Body of pancreas (tissue), 4 donors: ENCODE measurements at regions not wholly inside any gene's neighbourhood (a gene's known extent, or its start where the extent isn't known, plus 50 kb on each side); places are given as distances from the start of the nearest gene placed in this dataset.

ENCODE experiments used
- ATAC-seq: fragments of 150-250 bp; one replicate; pipeline ENCODE4 v1.9.1; 2016
- DNase-seq, 4 donors: peaks; one replicate each; pipeline ENCODE4 v3.0.0-alpha.2; 2019
- H3K27ac ChIP-seq, 4 donors: fragments of 200-600 bp; sonication (generic); 1 replicate in 3 of 4; 2 replicates in 1 of 4; pipeline versions ENCODE4 v1.5.1 to v1.6.1; 2016 to 2019; ENCODE audit warnings: mild to moderate bottlenecking in 1 of 4, mixed read lengths in 1 of 4, moderate library complexity in 1 of 4
- H3K27me3 ChIP-seq, 2 donors: fragments of 200-600 bp; sonication (generic); one replicate each; pipeline ENCODE4 v1.6.0; 2016; ENCODE audit warnings: mild to moderate bottlenecking in 1 of 2
- H3K36me3 ChIP-seq, 2 donors: fragments of 200-600 bp; sonication (generic); replicated peaks in 1 of 2; 2 replicates each; pipeline ENCODE4 v1.5.1; 2016; ENCODE audit warnings: low read depth in 2 of 2; ENCODE audit not compliant: insufficient read depth in 1 of 2
- H3K4me1 ChIP-seq: fragments of 200-600 bp; sonication (generic); one replicate; pipeline ENCODE4 v1.6.0; 2016
- H3K4me3 ChIP-seq, 2 donors: fragments of 200-600 bp; sonication (generic); 1 replicate in 1 of 2; 2 replicates in 1 of 2; pipeline ENCODE4 v1.5.1; 2016 to 2019
- H3K9me3 ChIP-seq, 3 donors: fragments of 200-600 bp; sonication (generic); 1 replicate in 2 of 3; 2 replicates in 1 of 3; pipeline ENCODE4 v1.5.1; 2016
- CTCF ChIP-seq, 7 experiments: fragments of 450-650 bp in 4 of 7; fragments of 200-600 bp in 3 of 7; sonication (generic) in 3 of 7; IDR thresholded peaks; one replicate each; pipeline ENCODE4 v1.5.1; 2016 to 2019; ENCODE audit warnings: antibody characterized with exemption in 7 of 7
- POLR2A ChIP-seq, 3 donors: fragments of 450-650 bp; IDR thresholded peaks; one replicate each; pipeline ENCODE4 v1.6.1; 2016; ENCODE audit warnings: antibody characterized with exemption in 3 of 3, mild to moderate bottlenecking in 2 of 3
- WGBS, 2 donors: methylation state at CpG; one replicate each; pipeline ENCODE4 v1.1.5; 2017; 5-methylcytosine and 5-hydroxymethylcytosine counted together
- intact Hi-C: fragments of 100-400 bp; cut with DNase I; formaldehyde crosslinking; loops from one replicate; pipeline ENCODE4 v1.15.1; 2023

- H3K4me3 ChIP-seq: no peak overlapping the region
- H3K27me3 ChIP-seq: no peaks in the 10 kb centered on the region
- no peak for ATAC-seq
- WGBS, 2 donors: 80 to 90% methylated on average over 3 to 4 of the region's 4 CpGs
- H3K4me1 ChIP-seq: peaks cover 7% of the 10 kb centered on the region
- intact Hi-C loops: loop anchor here (10.0 kb wide), 1 partner anchor 760 kb away; no protein-coding TSS in a partner anchor
- no peaks in the 10 kb centered on the region for H3K36me3 ChIP-seq
- no peak overlapping the region for H3K27ac ChIP-seq
- no peaks in the 10 kb centered on the region for H3K9me3 ChIP-seq
- no peak for TF ChIP-seq POLR2A (IDR thresholded peaks at IDR 0.05)
- no peak for TF ChIP-seq CTCF (IDR thresholded peaks at IDR 0.05)
- no peak for DNase-seq
Observed at GRCh38 chr15:70494517-70494851, 268.9 kb downstream of the UACA start.

- 72% methylated on average over 10 to 13 of the region's 13 CpGs for WGBS, 2 donors
Observed at GRCh38 chr15:70493787-70494516, 269.4 kb downstream of the UACA start.

GRCh38 chr15:70493376-70493775 lies 270.0 kb downstream of the UACA start:
- no peak overlapping the region for H3K4me3 ChIP-seq
- H3K4me1 ChIP-seq: peaks cover 7% of the 10 kb centered on the region
- 88 to 92% methylated on average over 1 of the region's 1 CpG for WGBS, 2 donors
- no peaks in the 10 kb centered on the region for H3K9me3 ChIP-seq
- ATAC-seq: no peak
- H3K36me3 ChIP-seq: no peaks in the 10 kb centered on the region
- no peak overlapping the region for H3K27ac ChIP-seq
- no peaks in the 10 kb centered on the region for H3K27me3 ChIP-seq
- TF ChIP-seq CTCF (IDR thresholded peaks at IDR 0.05): no peak
- no peak for TF ChIP-seq POLR2A (IDR thresholded peaks at IDR 0.05)
- intact Hi-C loops: loop anchor here (10.0 kb wide), 1 partner anchor 759 kb away; no protein-coding TSS in a partner anchor
- no peak for DNase-seq

More at GRCh38 chr15:70493787-70494516, 269.4 kb downstream of the UACA start:
- no peak for TF ChIP-seq CTCF (IDR thresholded peaks at IDR 0.05)
- TF ChIP-seq POLR2A (IDR thresholded peaks at IDR 0.05): no peak
- ATAC-seq (peak; percentile 24), DNase-seq (no peak)
- intact Hi-C loops: loop anchor here (10.0 kb wide), 1 partner anchor 759 kb away; no protein-coding TSS in a partner anchor
- Histone ChIP-seq H3K9me3 (no peaks in the 10 kb centered on the region), H3K27ac (no peak overlapping the region), H3K4me3 (no peak overlapping the region), H3K27me3 (no peaks in the 10 kb centered on the region), H3K4me1 (peaks cover 7% of the 10 kb centered on the region), H3K36me3 (no peaks in the 10 kb centered on the region)

- peaks cover 7% of the 10 kb centered on the region for H3K4me1 ChIP-seq
- TF ChIP-seq CTCF (IDR thresholded peaks at IDR 0.05) (peak in 1 of 7 experiments; percentile 13), POLR2A (IDR thresholded peaks at IDR 0.05) (peak in 1 of 3 donors; percentile 15)
- DNase-seq (peak in 2 of 4 donors; percentile 34 to 69), ATAC-seq (peak; percentile 16)
- intact Hi-C loops: loop anchor here (10.0 kb wide), 1 partner anchor 758 kb away; no protein-coding TSS in a partner anchor
- H3K9me3 ChIP-seq: no peaks in the 10 kb centered on the region
- peak overlapping the region in 1 of 4 donors; percentile 34 for H3K27ac ChIP-seq
- no peaks in the 10 kb centered on the region for H3K36me3 ChIP-seq
- 71 to 77% methylated on average over 16 to 20 of the region's 20 CpGs for WGBS, 2 donors
- H3K4me3 ChIP-seq: no peak overlapping the region
- H3K27me3 ChIP-seq: no peaks in the 10 kb centered on the region
Observed at GRCh38 chr15:70492240-70493177, 270.8 kb downstream of the UACA start.
